HepG2 (cell line): ENCODE measurements at regions not wholly inside any gene's neighbourhood (a gene's known extent, or its start where the extent isn't known, plus 50 kb on each side); places are given as distances from the start of the nearest gene placed in this dataset.

Source experiments
- ATAC-seq: fragments of 200-7000 bp; cut with Tn5 transposase; 3 replicates; pipeline ENCODE4 v1.9.1; 2020; ENCODE audit warnings: mild to moderate bottlenecking, moderate library complexity
- BruUV-seq: library from RNA; stranded (reverse); fragments of 400-500 nt; replicated peaks from 2 replicates; lab custom pipeline; 2021; lab: Mats Ljungman, UMichigan
- CTCF ChIA-PET: fragments of 300-600 bp; formaldehyde crosslinking; extraction: SDS; loops from one replicate; lab custom pipeline; 2021; ENCODE audit warnings: low total read pairs, inconsistent platforms, low intra/inter-chr PET ratio; lab: Yijun Ruan, JAX
- POLR2A ChIA-PET: fragments of 350-600 bp; sonication (Branson Sonifier 250); formaldehyde crosslinking; loops from one replicate; lab custom pipeline; 2020; ENCODE audit warnings: antibody characterized with exemption, inconsistent platforms; lab: Yijun Ruan, JAX
- DNase-seq: peaks from one replicate; pipeline ENCODE4 v3.0.0-alpha.2; 2015; ENCODE audit warnings: low spot score
- FAIRE-seq: peaks from 3 replicates; lab custom pipeline; 2011; peaks lifted over from hg19 to GRCh38; lab: Jason Lieb, UNC
- H2AFZ ChIP-seq: one replicate; pipeline ENCODE4 v1.6.1; 2011; ENCODE audit warnings: low read length, inconsistent platforms
- H3K27ac ChIP-seq: fragments of 300-600 bp; 3 replicates; pipeline ENCODE4 v1.8.0; 2011; ENCODE audit warnings: mixed run types, mild to moderate bottlenecking, mixed read lengths, low read length, inconsistent platforms; ENCODE audit not compliant: insufficient read depth; ENCODE audit errors: extremely low read length
- H3K27me3 ChIP-seq, 2 experiments: fragments of 200-600 bp in 1 of 2; 2 replicates in 1 of 2; 3 replicates in 1 of 2; pipeline versions ENCODE4 v1.6.0 to v1.8.0; 2011; ENCODE audit warnings: low read length in 2 of 2, mild to moderate bottlenecking in 2 of 2, moderate library complexity in 2 of 2, inconsistent platforms in 1 of 2; ENCODE audit not compliant: insufficient read depth in 2 of 2, control insufficient read depth in 1 of 2
- H3K36me3 ChIP-seq, 2 experiments: fragments of 200-600 bp in 1 of 2; replicated peaks in 1 of 2; 2 replicates in 1 of 2; 3 replicates in 1 of 2; pipeline versions ENCODE4 v1.5.1 to v1.8.0; 2011; ENCODE audit warnings: low read length in 2 of 2, inconsistent platforms in 1 of 2; ENCODE audit not compliant: insufficient read depth in 2 of 2, control insufficient read depth in 1 of 2
- H3K4me1 ChIP-seq: 2 replicates; pipeline ENCODE4 v1.5.1; 2012; ENCODE audit warnings: low read length, inconsistent platforms; ENCODE audit not compliant: insufficient read depth
- H3K4me2 ChIP-seq: 2 replicates; pipeline ENCODE4 v1.6.0; 2011; ENCODE audit warnings: low read depth, low read length, inconsistent platforms
- H3K4me3 ChIP-seq, 3 experiments: fragments of 200-600 bp in 1 of 3; sonication (generic), shearing (Covaris generic) in 1 of 3; replicated peaks in 1 of 3; 2 replicates each; pipeline ENCODE4 v1.5.1; 2011 to 2016; ENCODE audit warnings: low read length in 3 of 3, inconsistent platforms in 2 of 3, low read depth in 2 of 3, mild to moderate bottlenecking in 2 of 3, control low read depth in 1 of 3, mixed read lengths in 1 of 3; ENCODE audit not compliant: insufficient read depth in 1 of 3
- H3K79me2 ChIP-seq: one replicate; pipeline ENCODE4 v1.6.1; 2011; ENCODE audit warnings: low read length, inconsistent platforms; ENCODE audit not compliant: insufficient read depth
- H3K9ac ChIP-seq: 2 replicates; pipeline ENCODE4 v1.6.0; 2011; ENCODE audit warnings: mild to moderate bottlenecking, low read depth, low read length, inconsistent platforms; ENCODE audit not compliant: insufficient read depth
- H3K9me3 ChIP-seq: 2 replicates; pipeline ENCODE4 v1.5.1; 2012; ENCODE audit warnings: mild to moderate bottlenecking, low read length
- H4K20me1 ChIP-seq: 2 replicates; pipeline ENCODE4 v1.6.0; 2011; ENCODE audit warnings: inconsistent platforms, mild to moderate bottlenecking, low read length, moderate library complexity; ENCODE audit not compliant: insufficient read depth
- HES4 ChIP-seq: sonication (generic); formaldehyde crosslinking; IDR thresholded peaks from 2 replicates; pipeline ENCODE4 v1.9.0; 2021; ENCODE audit warnings: mild to moderate bottlenecking, missing genetic modification reagents, borderline replicate concordance
- JARID2 ChIP-seq: sonication (generic); formaldehyde crosslinking; IDR thresholded peaks from 2 replicates; pipeline ENCODE4 v1.8.1; 2023; ENCODE audit warnings: missing genetic modification reagents, inconsistent platforms; ENCODE audit not compliant: insufficient replicate concordance
- RARG ChIP-seq: sonication (generic); formaldehyde crosslinking; IDR thresholded peaks from 2 replicates; pipeline ENCODE4 v1.4.0; 2020; ENCODE audit warnings: low read depth, mild to moderate bottlenecking, missing genetic modification reagents
- SETDB1 ChIP-seq: sonication (generic); formaldehyde crosslinking; IDR thresholded peaks from 2 replicates; pipeline ENCODE4 v1.5.1; 2020; ENCODE audit warnings: missing genetic modification reagents, mild to moderate bottlenecking, borderline replicate concordance
- ZBTB21 ChIP-seq: sonication (generic); formaldehyde crosslinking; IDR thresholded peaks from 2 replicates; pipeline ENCODE4 v1.4.0; 2020; ENCODE audit warnings: missing genetic modification reagents
- ZFP36L2 ChIP-seq: sonication (generic); formaldehyde crosslinking; IDR thresholded peaks from 2 replicates; pipeline ENCODE4 v1.4.0; 2020; ENCODE audit warnings: missing genetic modification reagents
- ZNF12 ChIP-seq: sonication (generic); formaldehyde crosslinking; IDR thresholded peaks from 2 replicates; pipeline ENCODE4 v1.5.0; 2020; ENCODE audit warnings: missing genetic modification reagents
- ZNF138 ChIP-seq: sonication (generic); formaldehyde crosslinking; IDR thresholded peaks from 2 replicates; pipeline ENCODE4 v1.5.0; 2020; ENCODE audit warnings: mild to moderate bottlenecking, low read depth, missing genetic modification reagents
- ZNF263 ChIP-seq: sonication (generic); formaldehyde crosslinking; IDR thresholded peaks from 2 replicates; pipeline ENCODE4 v1.4.0; 2020; ENCODE audit warnings: missing genetic modification reagents
- WGBS: methylation state at CpG from one replicate; pipeline ENCODE4 v1.1.6; 2017; ENCODE audit warnings: low lambda C conversion rate; 5-methylcytosine and 5-hydroxymethylcytosine counted together
- in situ Hi-C: cut with HindIII; loops from 2 replicates; pipeline ENCODE4 v1.10.0; 2017; ENCODE audit warnings: low pct_unique_long_range_greater_than_20kb; ENCODE audit not compliant: extremely low pct_ligation_motif_present
- intact Hi-C: fragments of 100-400 bp; cut with micrococcal nuclease; formaldehyde crosslinking; loops from one replicate; pipeline ENCODE4 v1.10.0; 2022; ENCODE audit not compliant: unreplicated experiment
- TF ChIP-seq, protein P1 (sequence below): sonication (generic); formaldehyde crosslinking; IDR thresholded peaks from 2 replicates; pipeline ENCODE4 v1.5.0; 2020; ENCODE audit warnings: mild to moderate bottlenecking, missing genetic modification reagents, borderline replicate concordance

DNA sequence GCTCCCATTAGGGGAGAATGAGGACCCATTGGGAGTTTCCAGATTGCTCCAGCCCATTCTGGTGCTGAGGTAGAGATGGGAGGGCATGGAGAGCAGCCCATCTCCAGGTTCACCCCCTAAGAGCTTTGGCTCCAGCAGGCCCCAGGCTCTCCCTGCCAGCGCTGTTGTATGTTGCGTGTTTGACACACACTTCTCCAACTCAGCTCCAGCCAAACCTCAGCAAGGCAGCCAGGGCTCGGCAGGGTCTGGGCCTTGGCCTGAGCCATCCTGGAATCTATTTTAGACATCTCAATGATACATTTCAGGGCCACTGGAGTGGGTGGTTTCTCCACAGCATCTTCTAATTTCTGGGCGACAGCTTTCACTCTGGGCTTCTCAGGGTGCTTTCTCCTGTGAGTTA lies 117.0 kb downstream of the NAV1 start:
- no peaks in the 10 kb centered on the region for H3K9me3 ChIP-seq
- 0% methylated on average over 2 of the region's 4 CpGs for WGBS
- DNase-seq (no peak), ATAC-seq (no peak), FAIRE-seq (no peak)
- no peak overlapping the region for H3K4me2 ChIP-seq
- H3K9ac ChIP-seq = no peak overlapping the region
- H3K27ac ChIP-seq = no peak overlapping the region
- ChIA-PET CTCF (no interaction called here), POLR2A (no interaction called here)
- in situ Hi-C loops (no loop called here), intact Hi-C loops (no loop called here)
- H3K36me3 ChIP-seq = no peaks in the 10 kb centered on the region
- TF ChIP-seq HES4 (CRISPR knock-in tag) = no peak
- no peak overlapping the region for H3K4me3 ChIP-seq
- H4K20me1 ChIP-seq = 0 out of 2 replicates have a peak, but pooled peaks cover 2% of the 10 kb centered on the region
- H2AFZ ChIP-seq = no peak overlapping the region
- no peaks in the 10 kb centered on the region for H3K4me1 ChIP-seq
- H3K27me3 ChIP-seq = peaks cover 5 to 47% of the 10 kb centered on the region in 2 experiments
- no TSS peak for BruUV-seq
- no peaks in the 10 kb centered on the region for H3K79me2 ChIP-seq

DNA sequence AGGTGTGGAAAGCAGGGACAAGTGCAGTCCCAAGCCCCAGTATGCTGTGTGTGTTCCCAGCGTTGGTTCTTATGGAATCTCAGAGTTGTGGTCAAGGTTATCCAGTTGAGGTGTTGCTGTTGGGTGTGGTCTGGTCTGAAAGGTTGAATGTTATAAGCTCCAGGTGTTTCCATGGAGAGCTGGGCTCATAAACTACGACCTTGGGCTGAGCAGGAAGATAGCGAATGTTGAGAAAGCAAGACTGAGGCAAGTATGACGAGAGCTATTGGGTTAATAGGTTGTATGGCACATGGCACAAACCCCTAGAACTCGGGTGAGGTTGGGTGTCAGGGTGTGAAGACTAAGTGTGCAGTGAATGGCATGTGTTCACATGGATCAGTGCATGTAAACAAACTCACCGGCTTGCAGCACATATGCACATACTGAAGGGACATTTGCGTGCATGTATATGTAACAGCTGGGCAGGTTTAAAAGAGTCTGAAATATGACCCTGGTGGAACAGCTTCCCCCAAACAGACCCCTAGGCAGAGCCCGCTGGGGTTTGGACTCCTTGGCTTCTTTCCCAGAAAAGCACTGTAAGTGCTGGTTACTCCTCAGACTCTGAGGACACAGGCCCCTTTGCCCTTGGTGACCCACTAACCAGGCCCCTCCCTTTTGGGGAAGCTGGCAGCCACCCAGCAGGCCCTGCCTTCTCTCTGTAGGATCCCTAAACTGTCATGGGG lies 117.5 kb downstream of the NAV1 start:
- in situ Hi-C loops = no loop called here
- Histone ChIP-seq H3K4me3 (no peak overlapping the region), H3K4me2 (no peak overlapping the region), H3K27me3 (peaks cover 6 to 41% of the 10 kb centered on the region in 2 experiments), H3K27ac (no peak overlapping the region), H2AFZ (no peak overlapping the region), H3K9ac (no peak overlapping the region), H3K36me3 (no peaks in the 10 kb centered on the region), H3K9me3 (no peaks in the 10 kb centered on the region), H3K4me1 (no peaks in the 10 kb centered on the region), H4K20me1 (0 out of 2 replicates have a peak, but pooled peaks cover 2% of the 10 kb centered on the region), H3K79me2 (no peaks in the 10 kb centered on the region)
- DNase-seq = no peak
- no TSS peak for BruUV-seq
- ChIA-PET CTCF (no interaction called here), POLR2A (no interaction called here)
- WGBS = 7% methylated on average over 8 of the region's 8 CpGs
- intact Hi-C loops = no loop called here
- FAIRE-seq = no peak
- ATAC-seq = no peak
- TF ChIP-seq SETDB1 = no peak
- no peak for TF ChIP-seq ZNF263
- TF ChIP-seq RARG (CRISPR knock-in tag) = no peak
- no peak for TF ChIP-seq ZNF138 (CRISPR knock-in tag)
- no peak for TF ChIP-seq ZFP36L2
- no peak for TF ChIP-seq ZNF12 (CRISPR knock-in tag)
- no peak for TF ChIP-seq JARID2
- TF ChIP-seq ZBTB21 (CRISPR knock-in tag) = no peak
- TF ChIP-seq, protein P1, sequence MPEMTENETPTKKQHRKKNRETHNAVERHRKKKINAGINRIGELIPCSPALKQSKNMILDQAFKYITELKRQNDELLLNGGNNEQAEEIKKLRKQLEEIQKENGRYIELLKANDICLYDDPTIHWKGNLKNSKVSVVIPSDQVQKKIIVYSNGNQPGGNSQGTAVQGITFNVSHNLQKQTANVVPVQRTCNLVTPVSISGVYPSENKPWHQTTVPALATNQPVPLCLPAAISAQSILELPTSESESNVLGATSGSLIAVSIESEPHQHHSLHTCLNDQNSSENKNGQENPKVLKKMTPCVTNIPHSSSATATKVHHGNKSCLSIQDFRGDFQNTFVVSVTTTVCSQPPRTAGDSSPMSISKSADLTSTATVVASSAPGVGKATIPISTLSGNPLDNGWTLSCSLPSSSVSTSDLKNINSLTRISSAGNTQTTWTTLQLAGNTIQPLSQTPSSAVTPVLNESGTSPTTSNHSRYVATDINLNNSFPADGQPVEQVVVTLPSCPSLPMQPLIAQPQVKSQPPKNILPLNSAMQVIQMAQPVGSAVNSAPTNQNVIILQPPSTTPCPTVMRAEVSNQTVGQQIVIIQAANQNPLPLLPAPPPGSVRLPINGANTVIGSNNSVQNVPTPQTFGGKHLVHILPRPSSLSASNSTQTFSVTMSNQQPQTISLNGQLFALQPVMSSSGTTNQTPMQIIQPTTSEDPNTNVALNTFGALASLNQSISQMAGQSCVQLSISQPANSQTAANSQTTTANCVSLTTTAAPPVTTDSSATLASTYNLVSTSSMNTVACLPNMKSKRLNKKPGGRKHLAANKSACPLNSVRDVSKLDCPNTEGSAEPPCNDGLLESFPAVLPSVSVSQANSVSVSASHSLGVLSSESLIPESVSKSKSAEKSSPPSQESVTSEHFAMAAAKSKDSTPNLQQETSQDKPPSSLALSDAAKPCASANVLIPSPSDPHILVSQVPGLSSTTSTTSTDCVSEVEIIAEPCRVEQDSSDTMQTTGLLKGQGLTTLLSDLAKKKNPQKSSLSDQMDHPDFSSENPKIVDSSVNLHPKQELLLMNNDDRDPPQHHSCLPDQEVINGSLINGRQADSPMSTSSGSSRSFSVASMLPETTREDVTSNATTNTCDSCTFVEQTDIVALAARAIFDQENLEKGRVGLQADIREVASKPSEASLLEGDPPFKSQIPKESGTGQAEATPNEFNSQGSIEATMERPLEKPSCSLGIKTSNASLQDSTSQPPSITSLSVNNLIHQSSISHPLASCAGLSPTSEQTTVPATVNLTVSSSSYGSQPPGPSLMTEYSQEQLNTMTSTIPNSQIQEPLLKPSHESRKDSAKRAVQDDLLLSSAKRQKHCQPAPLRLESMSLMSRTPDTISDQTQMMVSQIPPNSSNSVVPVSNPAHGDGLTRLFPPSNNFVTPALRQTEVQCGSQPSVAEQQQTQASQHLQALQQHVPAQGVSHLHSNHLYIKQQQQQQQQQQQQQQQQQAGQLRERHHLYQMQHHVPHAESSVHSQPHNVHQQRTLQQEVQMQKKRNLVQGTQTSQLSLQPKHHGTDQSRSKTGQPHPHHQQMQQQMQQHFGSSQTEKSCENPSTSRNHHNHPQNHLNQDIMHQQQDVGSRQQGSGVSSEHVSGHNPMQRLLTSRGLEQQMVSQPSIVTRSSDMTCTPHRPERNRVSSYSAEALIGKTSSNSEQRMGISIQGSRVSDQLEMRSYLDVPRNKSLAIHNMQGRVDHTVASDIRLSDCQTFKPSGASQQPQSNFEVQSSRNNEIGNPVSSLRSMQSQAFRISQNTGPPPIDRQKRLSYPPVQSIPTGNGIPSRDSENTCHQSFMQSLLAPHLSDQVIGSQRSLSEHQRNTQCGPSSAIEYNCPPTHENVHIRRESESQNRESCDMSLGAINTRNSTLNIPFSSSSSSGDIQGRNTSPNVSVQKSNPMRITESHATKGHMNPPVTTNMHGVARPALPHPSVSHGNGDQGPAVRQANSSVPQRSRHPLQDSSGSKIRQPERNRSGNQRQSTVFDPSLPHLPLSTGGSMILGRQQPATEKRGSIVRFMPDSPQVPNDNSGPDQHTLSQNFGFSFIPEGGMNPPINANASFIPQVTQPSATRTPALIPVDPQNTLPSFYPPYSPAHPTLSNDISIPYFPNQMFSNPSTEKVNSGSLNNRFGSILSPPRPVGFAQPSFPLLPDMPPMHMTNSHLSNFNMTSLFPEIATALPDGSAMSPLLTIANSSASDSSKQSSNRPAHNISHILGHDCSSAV (CRISPR knock-in tag) = no peak
